22Rv1 (cell line): ENCODE measurements at regions not wholly inside any gene's neighbourhood (a gene's known extent, or its start where the extent isn't known, plus 50 kb on each side); places are given as distances from the start of the nearest gene placed in this dataset.

Source experiments
- ZFX ChIP-seq: fragments of 450-650 bp; IDR thresholded peaks from 2 replicates; pipeline ENCODE4 v1.6.1; 2017; ENCODE audit warnings: antibody characterized with exemption, borderline replicate concordance
- TF ChIP-seq, protein P1 (sequence below): fragments of 450-650 bp; IDR thresholded peaks from 2 replicates; pipeline ENCODE4 v1.5.1; 2017; ENCODE audit warnings: mild to moderate bottlenecking

DNA sequence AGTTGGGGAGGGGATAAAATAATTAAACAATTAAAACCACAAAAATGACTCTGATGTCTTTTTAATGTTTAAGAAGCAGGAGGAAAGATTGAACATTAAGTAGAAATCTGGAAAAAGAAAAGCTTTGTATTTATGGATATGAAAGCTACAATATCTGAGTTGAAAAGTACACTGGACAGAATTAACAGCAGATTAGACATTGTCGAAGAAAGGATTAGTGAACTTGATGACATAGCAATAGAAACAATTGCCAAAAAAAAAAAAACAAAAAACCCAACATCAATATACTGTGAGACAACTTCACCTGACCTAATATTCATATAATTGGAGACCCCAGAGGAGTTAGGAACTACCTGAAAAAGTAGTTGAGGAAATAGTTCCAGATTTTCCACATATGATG, 289.5 kb upstream of the RGS6 start:
- TF ChIP-seq, protein P1, sequence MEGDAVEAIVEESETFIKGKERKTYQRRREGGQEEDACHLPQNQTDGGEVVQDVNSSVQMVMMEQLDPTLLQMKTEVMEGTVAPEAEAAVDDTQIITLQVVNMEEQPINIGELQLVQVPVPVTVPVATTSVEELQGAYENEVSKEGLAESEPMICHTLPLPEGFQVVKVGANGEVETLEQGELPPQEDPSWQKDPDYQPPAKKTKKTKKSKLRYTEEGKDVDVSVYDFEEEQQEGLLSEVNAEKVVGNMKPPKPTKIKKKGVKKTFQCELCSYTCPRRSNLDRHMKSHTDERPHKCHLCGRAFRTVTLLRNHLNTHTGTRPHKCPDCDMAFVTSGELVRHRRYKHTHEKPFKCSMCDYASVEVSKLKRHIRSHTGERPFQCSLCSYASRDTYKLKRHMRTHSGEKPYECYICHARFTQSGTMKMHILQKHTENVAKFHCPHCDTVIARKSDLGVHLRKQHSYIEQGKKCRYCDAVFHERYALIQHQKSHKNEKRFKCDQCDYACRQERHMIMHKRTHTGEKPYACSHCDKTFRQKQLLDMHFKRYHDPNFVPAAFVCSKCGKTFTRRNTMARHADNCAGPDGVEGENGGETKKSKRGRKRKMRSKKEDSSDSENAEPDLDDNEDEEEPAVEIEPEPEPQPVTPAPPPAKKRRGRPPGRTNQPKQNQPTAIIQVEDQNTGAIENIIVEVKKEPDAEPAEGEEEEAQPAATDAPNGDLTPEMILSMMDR = no peak
- TF ChIP-seq ZFX = no peak
